Adrenal gland (tissue), 9 donors: ENCODE measurements at regions not wholly inside any gene's neighbourhood (a gene's known extent, or its start where the extent isn't known, plus 50 kb on each side); places are given as distances from the start of the nearest gene placed in this dataset.

ENCODE experiments used
- DNase-seq, 7 donors: peaks; one replicate each; pipeline ENCODE4 v3.0.0-alpha.2; 2019 to 2020
- H3K27ac ChIP-seq, 5 donors: fragments of 200-600 bp; sonication (generic) in 4 of 5; 1 replicate in 3 of 5; 2 replicates in 2 of 5; pipeline versions ENCODE4 v1.5.1 to v1.8.0; 2016 to 2020; ENCODE audit warnings: mild to moderate bottlenecking in 1 of 5
- H3K27me3 ChIP-seq: fragments of 200-600 bp; 2 replicates; pipeline ENCODE4 v1.8.0; 2021
- H3K36me3 ChIP-seq, 2 donors: fragments of 200-600 bp; replicated peaks in 1 of 2; 1 replicate in 1 of 2; 2 replicates in 1 of 2; pipeline versions ENCODE4 v1.5.1 to v1.8.0; 2018 to 2022
- H3K4me1 ChIP-seq, 2 donors: fragments of 200-600 bp; replicated peaks in 1 of 2; 1 replicate in 1 of 2; 2 replicates in 1 of 2; pipeline versions ENCODE4 v1.5.1 to v1.8.0; 2018 to 2021
- H3K4me3 ChIP-seq, 4 donors: fragments of 200-600 bp; sonication (generic) in 3 of 4; one replicate each; pipeline ENCODE4 v1.5.1; 2016 to 2018
- H3K9me3 ChIP-seq, 3 donors: fragments of 200-600 bp; sonication (generic) in 1 of 3; replicated peaks in 1 of 3; 1 replicate in 2 of 3; 2 replicates in 1 of 3; pipeline versions ENCODE4 v1.5.1 to v1.8.0; 2016 to 2021
- CTCF ChIP-seq, 6 experiments: fragments of 450-650 bp in 4 of 6; fragments of 200-600 bp in 2 of 6; sonication (generic) in 1 of 6; IDR thresholded peaks; 1 replicate in 5 of 6; 2 replicates in 1 of 6; pipeline versions ENCODE4 v1.5.1 to v1.8.0; 2016 to 2021; ENCODE audit warnings: antibody characterized with exemption in 6 of 6, mild to moderate bottlenecking in 2 of 6, moderate library complexity in 1 of 6
- POLR2A ChIP-seq, 2 donors: fragments of 450-650 bp; IDR thresholded peaks; one replicate each; pipeline ENCODE4 v1.6.1; 2017; ENCODE audit warnings: antibody characterized with exemption in 2 of 2, mild to moderate bottlenecking in 2 of 2, moderate library complexity in 1 of 2
- WGBS, 4 donors: extraction: QIAGEN DNeasy Blood & Tissue Kit in 2 of 4; methylation state at CpG; one replicate each; pipeline versions ENCODE4 v1.1.5 to v1.1.7; 2013 to 2017; 5-methylcytosine and 5-hydroxymethylcytosine counted together
- intact Hi-C, 2 donors: fragments of 100-400 bp; cut with DNase I; formaldehyde crosslinking; loops; one replicate each; pipeline versions ENCODE4 v1.14.1 to v1.15.0; 2022 to 2023
- donor health status: healthy with polysubstance abuse.
- donor health status: Bipolar disorder and iron deficiency.
- donor health status: DM: yes; HTN: yes; CAD: no.
- donor health status: DM: no; HTN: no; CAD: no.
- donor health status: DM: no; HTN: no; CAD: no.

GRCh38 chr12:124460771-124461170, 106.6 kb downstream of the NCOR2 start:
- Histone ChIP-seq H3K4me1 (peaks cover 6 to 29% of the 10 kb centered on the region in 2 donors), H3K27ac (no peak overlapping the region), H3K9me3 (no peaks in the 10 kb centered on the region), H3K27me3 (no peaks in the 10 kb centered on the region), H3K36me3 (peaks cover 0 to 50% of the 10 kb centered on the region in 2 donors), H3K4me3 (no peak overlapping the region)
- intact Hi-C loops, result no loop called here
- no peak for TF ChIP-seq CTCF (IDR thresholded peaks at IDR 0.05)
- no peak for TF ChIP-seq POLR2A (IDR thresholded peaks at IDR 0.05)
- no peak for DNase-seq
- WGBS, 4 donors, result 86 to 95% (median 92%) methylated on average over 5 to 9 of the region's 9 CpGs

GRCh38 chr12:124459852-124460645, 107.4 kb downstream of the NCOR2 start:
- H3K9me3 ChIP-seq, result no peaks in the 10 kb centered on the region
- no peak for DNase-seq
- H3K27me3 ChIP-seq, result no peaks in the 10 kb centered on the region
- 93 to 97% (median 94%) methylated on average over 11 to 18 of the region's 18 CpGs for WGBS, 4 donors
- TF ChIP-seq POLR2A (IDR thresholded peaks at IDR 0.05) (no peak), CTCF (IDR thresholded peaks at IDR 0.05) (no peak)
- H3K4me3 ChIP-seq, result no peak overlapping the region
- peaks cover 0 to 43% of the 10 kb centered on the region in 2 donors for H3K36me3 ChIP-seq
- intact Hi-C loops, result no loop called here
- no peak overlapping the region for H3K27ac ChIP-seq
- H3K4me1 ChIP-seq, result peaks cover 6 to 31% of the 10 kb centered on the region in 2 donors

- Histone ChIP-seq H3K4me1 (peaks cover 6 to 36% of the 10 kb centered on the region in 2 donors), H3K4me3 (no peak overlapping the region), H3K27ac (no peak overlapping the region), H3K27me3 (no peaks in the 10 kb centered on the region), H3K36me3 (peaks cover 0 to 37% of the 10 kb centered on the region in 2 donors), H3K9me3 (no peaks in the 10 kb centered on the region)
- 90 to 94% (median 92%) methylated on average over 9 to 12 of the region's 12 CpGs for WGBS, 4 donors
- intact Hi-C loops, result no loop called here
- TF ChIP-seq CTCF (IDR thresholded peaks at IDR 0.05) (no peak), POLR2A (IDR thresholded peaks at IDR 0.05) (no peak)
- DNase-seq, result no peak
These were observed 108.2 kb downstream of the NCOR2 start for GRCh38 chr12:124458992-124459851.

GRCh38 chr12:124458220-124458991, 109.0 kb downstream of the NCOR2 start:
- Histone ChIP-seq H3K36me3 (peaks cover 0 to 34% of the 10 kb centered on the region in 2 donors), H3K9me3 (no peaks in the 10 kb centered on the region), H3K4me1 (peaks cover 13 to 40% of the 10 kb centered on the region in 2 donors), H3K4me3 (no peak overlapping the region), H3K27me3 (no peaks in the 10 kb centered on the region), H3K27ac (peak overlapping the region in 2 of 5 donors; percentile 80 to 89)
- WGBS, 4 donors, result 76 to 95% (median 82%) methylated on average over 12 to 20 of the region's 20 CpGs
- no peak for DNase-seq
- intact Hi-C loops, result no loop called here
- TF ChIP-seq CTCF (IDR thresholded peaks at IDR 0.05) (no peak), POLR2A (IDR thresholded peaks at IDR 0.05) (no peak)
